HG02852 (cell line): ENCODE measurements at regions not wholly inside any gene's neighbourhood (a gene's known extent, or its start where the extent isn't known, plus 50 kb on each side); places are given as distances from the start of the nearest gene placed in this dataset.

Source experiments
- ATAC-seq: cut with Tn5 transposase; IDR thresholded peaks from one replicate; pipeline ENCODE4 v1.9.1; 2021; ENCODE audit warnings: mild to moderate bottlenecking, moderate library complexity; ENCODE audit not compliant: unreplicated experiment

- no peak for ATAC-seq
Measured at GRCh38 chr18:27412556-27412955, 227.4 kb upstream of the CHST9 start.

DNA sequence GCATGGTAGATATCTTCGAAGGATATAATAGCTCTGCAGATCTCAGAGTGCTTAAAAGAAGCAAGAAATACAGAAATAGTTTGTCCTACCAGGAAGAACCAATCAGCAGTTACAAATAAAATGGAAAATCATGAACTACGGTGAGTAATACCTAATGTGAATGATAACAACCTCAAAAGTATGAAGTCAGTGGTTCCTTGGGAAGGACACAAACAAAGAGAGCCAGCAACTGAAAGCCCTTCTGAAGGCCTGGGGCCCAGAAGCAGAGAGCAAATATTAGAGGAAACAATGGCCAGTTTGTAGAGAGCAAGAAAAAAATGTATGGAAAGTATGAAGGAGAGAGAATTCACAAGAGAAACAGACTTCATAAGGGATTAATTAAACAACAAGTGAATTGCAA lies 226.8 kb upstream of the CHST9 start:
- no peak for ATAC-seq

GRCh38 chr18:27411013-27411412 lies 225.9 kb upstream of the CHST9 start:
- no peak for ATAC-seq

DNA sequence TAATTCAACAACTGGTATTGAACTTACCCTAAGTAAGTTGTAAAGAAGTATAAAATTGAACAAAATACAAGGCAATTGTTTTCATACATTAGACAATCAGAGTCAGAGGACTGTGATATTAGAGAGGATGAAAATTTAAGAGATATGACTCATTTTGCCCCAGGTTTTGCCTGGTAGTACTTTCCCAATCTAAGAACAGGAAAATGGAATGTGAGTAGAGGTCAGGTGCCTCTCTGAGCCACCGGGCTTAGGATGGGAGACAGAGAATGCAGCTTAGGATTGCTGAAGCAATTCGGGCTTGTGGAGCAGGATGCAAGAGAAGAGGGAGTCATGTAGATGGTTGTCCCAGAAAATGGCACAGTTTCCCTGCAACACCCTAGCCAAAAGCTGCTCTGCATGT lies 219.7 kb upstream of the CHST9 start:
- ATAC-seq = no peak

DNA sequence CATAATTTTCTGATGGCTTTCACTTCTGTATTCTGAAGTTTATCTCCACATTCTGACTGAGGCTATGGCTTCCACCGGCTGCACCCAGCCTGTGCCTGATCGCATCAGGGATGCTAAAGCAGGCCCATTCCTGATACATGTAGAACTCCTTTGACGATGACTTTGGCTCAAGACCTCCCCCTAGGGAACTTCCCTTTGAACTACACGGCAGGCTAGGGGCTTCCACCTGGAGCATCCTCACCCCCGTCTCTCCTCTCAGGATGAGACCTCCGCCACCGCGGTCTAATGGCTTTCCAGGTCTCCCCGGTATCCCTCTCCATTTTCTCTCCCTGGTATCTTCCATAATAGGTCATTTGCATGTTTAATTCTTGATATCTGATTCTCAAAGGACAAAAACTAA lies 214.9 kb upstream of the CHST9 start:
- no peak for ATAC-seq

DNA sequence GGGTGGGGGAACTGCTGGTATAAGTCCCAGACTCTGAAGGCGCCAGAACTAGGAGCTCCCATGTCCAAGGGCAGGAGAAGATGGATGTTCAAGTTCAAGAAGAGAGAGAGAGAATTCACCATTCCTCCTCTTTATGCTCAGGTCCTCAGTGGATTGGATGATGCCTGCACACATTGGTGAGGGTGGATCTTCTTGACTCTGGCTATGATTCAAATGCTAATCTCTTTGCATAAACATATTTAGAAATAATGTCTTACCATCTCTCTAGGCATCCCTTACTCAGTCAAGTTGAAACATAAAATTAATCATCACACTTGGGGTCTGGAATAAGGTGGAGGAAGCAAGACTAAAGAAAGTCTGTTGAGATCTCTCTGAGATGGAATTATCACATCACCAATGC lies 210.6 kb upstream of the CHST9 start:
- no peak for ATAC-seq

DNA sequence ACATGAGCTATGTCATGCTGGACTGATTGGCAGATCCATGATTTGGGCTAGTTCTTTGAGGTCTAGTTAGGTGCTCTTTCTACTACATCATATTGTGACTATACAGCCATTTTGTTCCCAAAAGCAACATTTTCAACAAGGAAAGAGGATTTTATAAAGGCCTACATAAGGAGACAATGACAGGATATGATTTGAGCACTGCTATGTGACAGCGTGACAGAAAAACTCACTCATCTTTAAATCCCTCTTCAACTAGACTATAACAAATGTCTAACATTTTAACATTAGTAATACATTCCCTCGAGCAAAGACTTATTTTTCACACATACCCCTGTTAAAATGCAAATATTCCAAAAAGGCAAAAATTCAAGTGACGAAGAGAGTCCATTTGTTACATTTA lies 209.6 kb upstream of the CHST9 start:
- ATAC-seq = no peak

GRCh38 chr18:27382567-27383216 lies 197.6 kb upstream of the CHST9 start:
- no peak for ATAC-seq

DNA sequence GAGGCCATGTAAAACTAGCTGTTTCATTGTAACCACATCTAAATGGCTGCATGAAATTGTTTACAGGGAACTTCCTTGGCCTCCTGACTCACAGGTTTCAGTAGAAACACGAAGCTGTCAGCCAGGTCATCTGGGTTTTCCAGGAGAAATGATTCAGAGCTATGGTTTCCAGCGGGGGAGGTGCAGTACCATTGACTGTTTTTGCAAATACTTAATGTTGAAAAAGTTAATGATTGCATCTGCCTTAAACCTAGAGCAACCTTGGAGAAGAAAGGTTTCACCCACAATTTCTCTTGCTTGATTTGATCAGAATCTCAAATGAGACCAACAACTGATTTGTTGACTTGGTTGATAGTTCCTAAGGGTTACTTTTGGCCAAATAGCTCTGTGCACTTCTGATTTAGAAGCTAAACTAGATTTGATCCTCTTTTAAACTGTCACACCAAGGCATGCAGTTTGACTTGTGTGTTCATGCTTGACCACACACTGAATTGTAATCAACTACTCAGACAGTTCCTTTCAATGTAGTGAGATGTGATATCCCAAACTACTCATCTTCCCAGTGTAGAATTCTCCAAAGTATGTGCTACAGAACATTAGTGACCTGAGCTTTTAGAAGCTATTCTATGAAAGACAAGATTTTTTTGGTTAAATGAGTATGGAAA lies 193.5 kb upstream of the CHST9 start:
- ATAC-seq = peak; percentile 70

- no peak for ATAC-seq
Measured at GRCh38 chr18:27377251-27377650, 192.1 kb upstream of the CHST9 start.

- no peak for ATAC-seq
Measured at GRCh38 chr18:27372386-27372785, 187.3 kb upstream of the CHST9 start.

DNA sequence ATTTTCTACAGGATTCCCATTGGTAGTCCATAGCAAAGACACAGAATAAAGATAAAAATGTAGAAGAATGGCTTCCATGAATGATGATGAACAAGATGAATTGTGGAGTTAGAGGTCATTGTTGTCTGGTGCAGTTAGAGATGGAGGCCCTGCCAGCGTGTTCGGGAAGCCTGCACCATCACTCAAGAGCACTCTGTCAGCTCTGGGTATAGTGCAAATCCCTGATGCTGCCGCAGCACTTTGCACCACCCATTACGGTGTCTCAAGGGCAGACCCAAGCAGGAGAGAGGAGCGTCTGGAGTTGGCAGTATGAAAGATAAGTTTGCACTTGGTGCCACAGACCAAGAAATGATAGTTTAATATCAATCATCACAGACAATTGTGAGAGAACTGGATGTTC lies 181.6 kb upstream of the CHST9 start:
- no peak for ATAC-seq

GRCh38 chr18:27366151-27366550 lies 181.0 kb upstream of the CHST9 start:
- no peak for ATAC-seq

GRCh38 chr18:27363872-27364271 lies 178.8 kb upstream of the CHST9 start:
- ATAC-seq = no peak

DNA sequence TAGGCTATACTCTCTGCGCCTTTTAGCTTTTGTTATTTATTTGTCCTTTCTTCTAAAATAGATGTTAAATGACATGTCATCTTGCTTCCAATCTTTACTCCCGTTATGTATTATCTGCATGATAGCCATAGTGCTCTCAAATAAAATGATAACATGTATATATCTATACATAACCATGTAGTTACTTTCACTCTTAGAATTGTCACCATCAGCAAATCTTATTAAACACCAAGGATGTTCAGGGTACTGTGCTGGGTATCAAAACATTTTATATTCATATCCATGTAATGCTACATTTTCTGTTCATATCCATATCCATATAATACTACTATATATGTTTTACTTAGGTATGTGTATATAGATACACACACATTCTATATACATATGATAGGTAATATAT lies 176.4 kb upstream of the CHST9 start:
- ATAC-seq = no peak

DNA sequence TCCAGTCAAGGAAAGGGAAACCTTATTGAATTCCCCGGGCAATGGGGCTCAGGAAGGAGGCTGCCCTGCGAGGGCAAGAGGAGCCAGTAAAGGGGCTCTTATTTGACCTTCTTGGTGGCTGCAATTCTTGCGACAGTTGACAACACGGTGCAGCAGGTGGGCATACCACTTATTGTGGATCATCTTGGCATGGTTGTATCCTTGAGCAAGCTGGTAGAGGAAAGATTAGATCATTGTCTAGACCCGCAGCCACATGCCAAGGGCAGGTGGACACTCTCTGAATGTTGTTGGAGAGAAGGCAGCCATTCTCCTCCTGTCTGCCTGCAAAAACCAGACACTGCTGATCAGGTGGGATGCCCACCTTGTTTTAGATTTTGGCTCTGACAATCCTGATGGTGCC lies 170.2 kb upstream of the CHST9 start:
- no peak for ATAC-seq

- ATAC-seq = no peak
Measured at GRCh38 chr18:27353273-27353672, 168.2 kb upstream of the CHST9 start.

- no peak for ATAC-seq
Measured at GRCh38 chr18:27349284-27349882, 164.3 kb upstream of the CHST9 start.

GRCh38 chr18:27331606-27332005 lies 146.5 kb upstream of the CHST9 start:
- no peak for ATAC-seq

- ATAC-seq = no peak
Measured at GRCh38 chr18:27314996-27315395, 129.9 kb upstream of the CHST9 start.

DNA sequence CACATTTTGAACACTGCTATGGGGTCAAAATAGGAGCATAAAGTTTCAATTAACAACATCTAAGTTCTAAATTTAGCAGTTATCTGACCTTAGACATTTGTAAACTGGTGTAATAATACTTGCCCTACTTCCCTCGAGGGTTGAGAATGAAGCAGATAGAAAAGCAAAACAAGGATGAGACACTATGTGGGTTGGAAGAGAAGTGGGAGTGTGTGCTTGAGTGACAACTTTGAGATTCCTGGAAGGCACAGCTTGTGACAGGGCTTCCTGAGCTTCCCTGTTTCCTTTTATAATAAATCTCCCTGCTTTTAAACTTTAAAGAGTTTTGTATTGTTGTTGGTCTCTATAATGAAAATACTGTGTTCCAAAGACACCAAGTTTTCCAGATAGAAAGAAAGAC lies 128.6 kb upstream of the CHST9 start:
- no peak for ATAC-seq

DNA sequence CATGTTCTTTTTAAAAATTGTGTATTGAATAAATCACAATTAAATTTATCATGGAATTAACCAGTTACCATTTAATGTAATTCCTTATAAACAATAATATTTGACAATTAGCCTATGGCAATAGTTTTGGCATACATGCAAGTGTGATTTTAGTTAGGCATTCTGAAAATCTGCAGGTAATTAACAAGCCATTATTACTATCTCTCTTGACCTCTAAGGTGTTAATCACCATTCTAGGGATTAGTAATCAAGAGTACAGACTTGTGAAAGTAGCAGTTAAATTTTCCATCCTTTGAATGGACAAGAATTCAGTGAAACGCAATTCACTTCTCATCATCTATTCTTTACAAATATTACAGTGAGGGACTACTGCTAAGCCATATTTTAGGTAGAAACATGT lies 127.7 kb upstream of the CHST9 start:
- ATAC-seq = no peak

DNA sequence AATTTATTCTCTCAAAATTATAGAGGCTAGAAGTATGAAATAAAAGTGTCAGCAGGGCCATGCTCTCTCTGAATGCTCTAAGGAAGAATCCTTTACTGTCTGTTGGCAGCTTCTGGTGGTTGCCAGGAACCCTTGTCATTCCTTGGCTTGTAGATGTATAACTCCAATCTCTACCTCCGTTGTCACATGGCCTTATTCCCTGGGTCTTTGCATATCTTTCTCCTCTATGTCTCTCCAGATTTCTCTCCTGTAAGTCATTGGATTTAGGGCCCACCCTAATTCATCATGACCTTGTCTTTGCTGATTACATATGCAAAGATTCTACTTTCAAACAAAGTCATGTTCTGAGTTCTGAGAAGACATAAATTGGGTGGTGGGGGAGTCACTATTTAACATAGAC lies 127.0 kb upstream of the CHST9 start:
- ATAC-seq = no peak
